Mesodermal cell (in vitro differentiated cells): ENCODE measurements at regions not wholly inside any gene's neighbourhood (a gene's known extent, or its start where the extent isn't known, plus 50 kb on each side); places are given as distances from the start of the nearest gene placed in this dataset.
"Not testable (repeated sequence)": the region's sequence is repeated elsewhere in the genome, so short reads cannot be mapped to it uniquely, and the experiment has no call there.

Experiments
- H3K27ac ChIP-seq: 2 replicates; pipeline ENCODE4 v1.7.0; 2013; ENCODE audit warnings: mild to moderate bottlenecking, low read depth, low read length, moderate library complexity; ENCODE audit not compliant: severe bottlenecking
- H3K36me3 ChIP-seq: 2 replicates; pipeline ENCODE4 v1.7.1; 2013; ENCODE audit warnings: mild to moderate bottlenecking, low read length, moderate library complexity; ENCODE audit not compliant: control insufficient read depth, insufficient read depth
- H3K4me1 ChIP-seq: one replicate; pipeline ENCODE4 v1.7.1; 2013; ENCODE audit warnings: mild to moderate bottlenecking, low read length; ENCODE audit not compliant: insufficient read depth, control insufficient read depth, poor library complexity, severe bottlenecking
- H3K4me3 ChIP-seq: 2 replicates; pipeline ENCODE4 v1.7.0; 2013; ENCODE audit warnings: low read length, control low read depth, mild to moderate bottlenecking; ENCODE audit not compliant: insufficient read depth, poor library complexity, severe bottlenecking; ENCODE audit errors: extremely low read depth
- H3K9me3 ChIP-seq: 2 replicates; pipeline ENCODE4 v1.7.1; 2013; ENCODE audit warnings: mild to moderate bottlenecking, low read length, moderate library complexity; ENCODE audit not compliant: control insufficient read depth
- WGBS, 2 experiments: methylation state at CpG; one replicate each; pipeline ENCODE4 v1.1.5; 2013; ENCODE audit warnings: missing lambda C conversion rate in 2 of 2; ENCODE audit not compliant: insufficient coverage in 2 of 2; 5-methylcytosine and 5-hydroxymethylcytosine counted together

- WGBS, 2 experiments = 100% methylated on average over 1 of the region's 9 CpGs
- not testable (repeated sequence) for H3K36me3 ChIP-seq, H3K27ac ChIP-seq, H3K9me3 ChIP-seq, H3K4me1 ChIP-seq, H3K4me3 ChIP-seq
Measured at GRCh38 chr2:87695596-87696323, 52.1 kb upstream of the PLGLB2 start.
